IMR-90 (cell line): ENCODE measurements at regions not wholly inside any gene's neighbourhood (a gene's known extent, or its start where the extent isn't known, plus 50 kb on each side); places are given as distances from the start of the nearest gene placed in this dataset.

Experiments
- ATAC-seq: fragments of 200-7000 bp; cut with Tn5 transposase; 2 replicates; pipeline ENCODE4 v1.9.1; 2020; ENCODE audit warnings: low read depth, mild to moderate bottlenecking, moderate library complexity
- BruUV-seq: library from RNA; stranded (reverse); fragments of 400-500 nt; replicated peaks from 2 replicates; lab custom pipeline; 2021; lab: Mats Ljungman, UMichigan
- CTCF ChIA-PET: fragments of 300-600 bp; formaldehyde crosslinking; extraction: SDS; loops from one replicate; lab custom pipeline; 2021; ENCODE audit warnings: antibody characterized with exemption; lab: Yijun Ruan, JAX
- POLR2A ChIA-PET: fragments of 300-600 bp; sonication (Branson Sonifier 250); formaldehyde crosslinking; loops from one replicate; lab custom pipeline; 2022; ENCODE audit warnings: antibody characterized with exemption; ENCODE audit not compliant: unreplicated experiment; lab: Charles Lee
- DNase-seq: peaks from one replicate; pipeline ENCODE4 v3.0.0; 2013
- H2AFZ ChIP-seq: replicated peaks from 2 replicates; pipeline ENCODE3; 2013; ENCODE audit warnings: low read length, mild to moderate bottlenecking; ENCODE audit not compliant: poor library complexity
- H2AK5ac ChIP-seq: 2 replicates; pipeline ENCODE4 v1.6.1; 2013; ENCODE audit warnings: low read depth, low read length, inconsistent platforms
- H2AK9ac ChIP-seq: replicated peaks from 2 replicates; pipeline ENCODE3; 2013; ENCODE audit warnings: mild to moderate bottlenecking, low read depth, low read length, moderate library complexity; ENCODE audit not compliant: poor library complexity
- H2BK120ac ChIP-seq: 2 replicates; pipeline ENCODE4 v1.6.1; 2013; ENCODE audit warnings: low read depth, low read length, inconsistent platforms
- H2BK15ac ChIP-seq: 3 replicates; pipeline ENCODE4 v1.6.1; 2013; ENCODE audit warnings: low read depth, low read length, inconsistent platforms
- H2BK20ac ChIP-seq: 2 replicates; pipeline ENCODE4 v1.6.1; 2013; ENCODE audit warnings: low read depth, mild to moderate bottlenecking, inconsistent platforms, low read length, moderate library complexity
- H2BK5ac ChIP-seq: 2 replicates; pipeline ENCODE4 v1.6.1; 2013; ENCODE audit warnings: mild to moderate bottlenecking, low read depth, low read length, inconsistent platforms; ENCODE audit not compliant: poor library complexity, severe bottlenecking
- H3K14ac ChIP-seq: replicated peaks from 2 replicates; pipeline ENCODE4 v1.6.1; 2013; ENCODE audit warnings: low read depth, low read length, inconsistent platforms
- H3K18ac ChIP-seq: 2 replicates; pipeline ENCODE4 v1.6.1; 2013; ENCODE audit warnings: low read depth, low read length, control low read depth
- H3K23ac ChIP-seq: 2 replicates; pipeline ENCODE4 v1.6.1; 2013; ENCODE audit warnings: low read depth, low read length, inconsistent platforms
- H3K27ac ChIP-seq: 2 replicates; pipeline ENCODE4 v1.5.1; 2013; ENCODE audit warnings: mild to moderate bottlenecking, control low read depth, low read length; ENCODE audit not compliant: insufficient read depth
- H3K27me3 ChIP-seq: 2 replicates; pipeline ENCODE4 v1.6.1; 2013; ENCODE audit warnings: low read length; ENCODE audit not compliant: control insufficient read depth, insufficient read depth
- H3K36me3 ChIP-seq: 2 replicates; pipeline ENCODE4 v1.6.1; 2013; ENCODE audit warnings: low read length, mixed read lengths; ENCODE audit not compliant: control insufficient read depth, insufficient read depth
- H3K4ac ChIP-seq: 2 replicates; pipeline ENCODE4 v1.6.1; 2013; ENCODE audit warnings: low read depth, low read length, inconsistent platforms
- H3K4me1 ChIP-seq: 2 replicates; pipeline ENCODE4 v1.6.1; 2013; ENCODE audit warnings: low read length, mixed read lengths; ENCODE audit not compliant: control insufficient read depth, insufficient read depth
- H3K4me2 ChIP-seq: 2 replicates; pipeline ENCODE4 v1.6.1; 2013; ENCODE audit warnings: low read depth, mild to moderate bottlenecking, control low read depth, low read length, moderate library complexity
- H3K4me3 ChIP-seq: 2 replicates; pipeline ENCODE4 v1.5.1; 2013; ENCODE audit warnings: low read depth, mild to moderate bottlenecking, control low read depth, low read length, moderate library complexity; ENCODE audit not compliant: insufficient read depth
- H3K56ac ChIP-seq: 2 replicates; pipeline ENCODE4 v1.6.1; 2013; ENCODE audit warnings: low read length, inconsistent platforms; ENCODE audit not compliant: insufficient read depth; ENCODE audit errors: extremely low read depth
- H3K79me1 ChIP-seq, 2 experiments: 2 replicates each; pipeline ENCODE4 v1.6.1; 2013; ENCODE audit warnings: low read length in 2 of 2, inconsistent platforms in 1 of 2, low read depth in 1 of 2
- H3K9ac ChIP-seq: 2 replicates; pipeline ENCODE4 v1.6.1; 2013; ENCODE audit warnings: low read depth, low read length, control low read depth
- H3K9me1 ChIP-seq: 2 replicates; pipeline ENCODE4 v1.6.1; 2013; ENCODE audit warnings: low read length, inconsistent platforms; ENCODE audit not compliant: insufficient read depth
- H3K9me3 ChIP-seq: 2 replicates; pipeline ENCODE4 v1.6.1; 2013; ENCODE audit warnings: low read length; ENCODE audit not compliant: control insufficient read depth, insufficient read depth
- H4K20me1 ChIP-seq: 2 replicates; pipeline ENCODE4 v1.6.1; 2013; ENCODE audit warnings: low read length, inconsistent platforms; ENCODE audit not compliant: insufficient read depth
- H4K5ac ChIP-seq: 2 replicates; pipeline ENCODE4 v1.6.1; 2013; ENCODE audit warnings: mild to moderate bottlenecking, low read depth, low read length, control low read depth
- H4K8ac ChIP-seq, 2 experiments: 2 replicates each; pipeline ENCODE4 v1.6.1; 2013; ENCODE audit warnings: low read depth in 2 of 2, low read length in 2 of 2, control low read depth in 1 of 2, inconsistent platforms in 1 of 2
- H4K91ac ChIP-seq: 2 replicates; pipeline ENCODE4 v1.6.1; 2013; ENCODE audit warnings: low read depth, low read length, inconsistent platforms; ENCODE audit not compliant: insufficient read depth
- BHLHE40 ChIP-seq: fragments of 150-350 bp; IDR thresholded peaks from 2 replicates; pipeline ENCODE4 v1.6.1; 2016; ENCODE audit warnings: mild to moderate bottlenecking, low read depth, low read length
- CEBPB ChIP-seq: IDR thresholded peaks from 2 replicates; pipeline ENCODE4 v1.6.1; 2012; ENCODE audit warnings: low read depth, low read length, improper control_type of control experiment
- CHD1 ChIP-seq: IDR thresholded peaks from 2 replicates; pipeline ENCODE4 v1.6.1; 2012; ENCODE audit warnings: low read depth, low read length, improper control_type of control experiment
- CTCF ChIP-seq: conservative IDR thresholded peaks from 2 replicates; pipeline ENCODE4 v1.5.1; 2012; ENCODE audit warnings: mild to moderate bottlenecking, low read depth, low read length, improper control_type of control experiment
- ELK1 ChIP-seq: fragments of 150-350 bp; IDR thresholded peaks from 2 replicates; pipeline ENCODE4 v1.6.1; 2016; ENCODE audit warnings: low read depth, mild to moderate bottlenecking, low read length, moderate library complexity, borderline replicate concordance
- FOS ChIP-seq: fragments of 150-350 bp; IDR thresholded peaks from 2 replicates; pipeline ENCODE4 v1.6.1; 2016; ENCODE audit warnings: low read depth, low read length
- MAFK ChIP-seq: IDR thresholded peaks from 2 replicates; pipeline ENCODE4 v1.6.1; 2012; ENCODE audit warnings: low read depth, low read length, improper control_type of control experiment
- MAZ ChIP-seq: IDR thresholded peaks from 2 replicates; pipeline ENCODE4 v1.6.1; 2012; ENCODE audit warnings: low read depth, mild to moderate bottlenecking, low read length, improper control_type of control experiment, moderate library complexity, borderline replicate concordance
- MXI1 ChIP-seq: IDR thresholded peaks from 2 replicates; pipeline ENCODE4 v1.6.1; 2012; ENCODE audit warnings: low read depth, mild to moderate bottlenecking, low read length, moderate library complexity, borderline replicate concordance
- NFE2L2 ChIP-seq: fragments of 150-350 bp; IDR thresholded peaks from 2 replicates; pipeline ENCODE4 v1.6.1; 2016; ENCODE audit warnings: low read depth, mild to moderate bottlenecking, low read length
- POLR2A ChIP-seq: IDR thresholded peaks from 2 replicates; pipeline ENCODE4 v1.6.1; 2012; ENCODE audit warnings: mild to moderate bottlenecking, low read depth, low read length
- RAD21 ChIP-seq: IDR thresholded peaks from 2 replicates; pipeline ENCODE4 v1.6.1; 2012; ENCODE audit warnings: low read length, improper control_type of control experiment
- RCOR1 ChIP-seq: IDR thresholded peaks from 2 replicates; pipeline ENCODE4 v1.6.1; 2012; ENCODE audit warnings: mild to moderate bottlenecking, low read length, improper control_type of control experiment; ENCODE audit not compliant: insufficient replicate concordance
- RFX5 ChIP-seq: IDR thresholded peaks from 2 replicates; pipeline ENCODE4 v1.8.0; 2012; ENCODE audit warnings: low read depth, mild to moderate bottlenecking, low read length, moderate library complexity
- SMC3 ChIP-seq: fragments of 150-350 bp; IDR thresholded peaks from 2 replicates; pipeline ENCODE4 v1.6.1; 2016; ENCODE audit warnings: low read depth, mild to moderate bottlenecking, antibody characterized with exemption, low read length, moderate library complexity
- USF2 ChIP-seq: fragments of 150-350 bp; IDR thresholded peaks from 2 replicates; pipeline ENCODE4 v1.6.1; 2017; ENCODE audit warnings: mild to moderate bottlenecking, antibody characterized with exemption, low read length, low read depth
- WGBS, 2 experiments: methylation state at CpG; one replicate each; pipeline versions ENCODE4 v1.1.5 to v1.1.7; 2013; ENCODE audit warnings: missing lambda C conversion rate in 2 of 2; ENCODE audit not compliant: insufficient read length in 1 of 2; ENCODE audit errors: extremely low coverage in 2 of 2; 5-methylcytosine and 5-hydroxymethylcytosine counted together
- dilution Hi-C: fragments of 300-500 bp; cut with HindIII; formaldehyde crosslinking; loops from one replicate; pipeline ENCODE4 v1.14.3; 2018; ENCODE audit warnings: low sequenced_read_pairs; ENCODE audit not compliant: unreplicated experiment
- in situ Hi-C: fragments of 300-500 bp; cut with MboI; formaldehyde crosslinking; loops from 3 replicates; pipeline ENCODE4 v1.14.3; 2019; ENCODE audit warnings: low sequenced_read_pairs, inconsistent platforms, mixed read lengths
- intact Hi-C: fragments of 100-400 bp; cut with micrococcal nuclease; formaldehyde crosslinking; loops from 2 replicates; pipeline ENCODE4 v1.10.0; 2022

- intact Hi-C loops (no loop called here), in situ Hi-C loops (no loop called here), dilution Hi-C loops (no loop called here)
- no peaks in the 10 kb centered on the region for H3K79me1 ChIP-seq
- POLR2A ChIA-PET, result no interaction called here
- no peak overlapping the region for H2BK15ac ChIP-seq
- no peaks in the 10 kb centered on the region for H3K27me3 ChIP-seq
- H3K4me3 ChIP-seq, result no peak overlapping the region
- no peaks in the 10 kb centered on the region for H4K20me1 ChIP-seq
- no peak overlapping the region for H3K4me2 ChIP-seq
- BruUV-seq, result no TSS peak
- H2BK120ac ChIP-seq, result no peak overlapping the region
- H3K9me3 ChIP-seq, result peaks cover 11% of the 10 kb centered on the region
- H2AK9ac ChIP-seq, result no peak overlapping the region
- CTCF ChIA-PET, result no interaction called here
- H2BK20ac ChIP-seq, result no peak overlapping the region
- no peak overlapping the region for H3K18ac ChIP-seq
- H3K23ac ChIP-seq, result no peak overlapping the region
- H3K27ac ChIP-seq, result no peak overlapping the region
- no peak overlapping the region for H3K4ac ChIP-seq
- no peaks in the 10 kb centered on the region for H3K4me1 ChIP-seq
- no peaks in the 10 kb centered on the region for H3K36me3 ChIP-seq
- no peak for TF ChIP-seq ELK1
- TF ChIP-seq MXI1, result no peak
- TF ChIP-seq MAFK, result no peak
- no peak for TF ChIP-seq CTCF
- no peak for TF ChIP-seq POLR2A
- no peak for TF ChIP-seq RFX5
- TF ChIP-seq USF2, result no peak
- no peak for TF ChIP-seq RCOR1
- no peak for TF ChIP-seq NFE2L2
- no peak for TF ChIP-seq MAZ
- TF ChIP-seq RAD21, result no peak
- TF ChIP-seq BHLHE40, result no peak
- no peak for TF ChIP-seq FOS
- no peak for TF ChIP-seq CEBPB
- TF ChIP-seq CHD1, result no peak
- TF ChIP-seq SMC3, result no peak
- H2AFZ ChIP-seq, result no peak overlapping the region
- DNase-seq, result no peak
- no peak overlapping the region for H3K9ac ChIP-seq
- WGBS, 2 experiments, result 40% methylated on average over 1 of the region's 3 CpGs; no CpG with 5 or more reads in 1 of the 2 experiments
- no peak overlapping the region for H4K8ac ChIP-seq
- no peak for ATAC-seq
- no peaks in the 10 kb centered on the region for H3K9me1 ChIP-seq
- no peak overlapping the region for H3K56ac ChIP-seq
- H4K91ac ChIP-seq, result no peak overlapping the region
- H4K5ac ChIP-seq, result no peak overlapping the region
- H2BK5ac ChIP-seq, result no peak overlapping the region
- H3K14ac ChIP-seq, result no peak overlapping the region
- no peak overlapping the region for H2AK5ac ChIP-seq
Measured at GRCh38 chrX:6890544-6891261, 256.8 kb upstream of the STS start.
